Erythroblast (primary cell): ENCODE measurements at regions not wholly inside any gene's neighbourhood (a gene's known extent, or its start where the extent isn't known, plus 50 kb on each side); places are given as distances from the start of the nearest gene placed in this dataset.

Experiments used
- GATA1 ChIP-seq: IDR thresholded peaks from 2 replicates; pipeline ENCODE4 v1.6.1; 2011; ENCODE audit warnings: low read depth, mild to moderate bottlenecking, control low read depth, low read length, moderate library complexity
- POLR2A ChIP-seq: IDR thresholded peaks from 2 replicates; pipeline ENCODE4 v1.6.1; 2011; ENCODE audit warnings: mild to moderate bottlenecking, low read length

- TF ChIP-seq POLR2A: no peak
- TF ChIP-seq GATA1: no peak
Observed at GRCh38 chr3:82567029-82567600, 805.7 kb upstream of the GBE1 start.
